NCI-H510A treated with DMSO at 0.1 percent for 48 hours (cell line): ENCODE measurements at regions not wholly inside any gene's neighbourhood (a gene's known extent, or its start where the extent isn't known, plus 50 kb on each side); places are given as distances from the start of the nearest gene placed in this dataset.

Experiments used
- DNase-seq: peaks from one replicate; lab custom pipeline; 2025; lab: John Stamatoyannopoulos, UW

- DNase-seq, result no peak
Observed at GRCh38 chr11:92480499-92480898, 255.9 kb downstream of the FAT3 start.

GRCh38 chr11:92482492-92483060 is 258.0 kb downstream of the FAT3 start:
- DNase-seq, result peak; percentile 61

GRCh38 chr11:92484570-92484969 is 260.0 kb downstream of the FAT3 start:
- DNase-seq, result no peak

GRCh38 chr11:92489826-92490399 is 265.3 kb downstream of the FAT3 start:
- no peak for DNase-seq

- DNase-seq, result no peak
Observed at GRCh38 chr11:92492372-92492771, 267.8 kb downstream of the FAT3 start.

GRCh38 chr11:92495107-92495793 is 270.6 kb downstream of the FAT3 start:
- no peak for DNase-seq

GRCh38 chr11:92500453-92500852 is 275.8 kb downstream of the FAT3 start:
- DNase-seq, result no peak

GRCh38 chr11:92501066-92501739 is 276.6 kb downstream of the FAT3 start:
- no peak for DNase-seq

GRCh38 chr11:92504004-92504403 is 279.4 kb downstream of the FAT3 start:
- DNase-seq, result no peak

GRCh38 chr11:92504534-92504933 is 279.9 kb downstream of the FAT3 start:
- no peak for DNase-seq

GRCh38 chr11:92505689-92506088 is 281.1 kb downstream of the FAT3 start:
- DNase-seq, result no peak

- no peak for DNase-seq
Observed at GRCh38 chr11:92506809-92507336, 282.3 kb downstream of the FAT3 start.

GRCh38 chr11:92510591-92510990 is 286.0 kb downstream of the FAT3 start:
- no peak for DNase-seq

- no peak for DNase-seq
Observed at GRCh38 chr11:92511522-92512203, 287.0 kb downstream of the FAT3 start.

- DNase-seq, result no peak
Observed at GRCh38 chr11:92512204-92512569, 287.6 kb downstream of the FAT3 start.

- DNase-seq, result no peak
Observed at GRCh38 chr11:92523611-92524010, 299.0 kb downstream of the FAT3 start.

GRCh38 chr11:92524542-92524941 is 299.9 kb downstream of the FAT3 start:
- no peak for DNase-seq

- DNase-seq, result no peak
Observed at GRCh38 chr11:92527467-92527866, 302.8 kb downstream of the FAT3 start.

GRCh38 chr11:92528001-92528400 is 303.4 kb downstream of the FAT3 start:
- no peak for DNase-seq

GRCh38 chr11:92531065-92531739 is 306.6 kb downstream of the FAT3 start:
- DNase-seq, result no peak

- DNase-seq, result no peak
Observed at GRCh38 chr11:92533657-92534335, 309.2 kb downstream of the FAT3 start.
